Dermis microvascular lymphatic vessel endothelial cell (primary cell): ENCODE measurements at regions not wholly inside any gene's neighbourhood (a gene's known extent, or its start where the extent isn't known, plus 50 kb on each side); places are given as distances from the start of the nearest gene placed in this dataset.

ENCODE experiments used
- DNase-seq, 2 donors: peaks; one replicate each; pipeline versions ENCODE4 v3.0.0 to v3.0.0-alpha.2; 2010; ENCODE audit warnings: low read depth in 2 of 2

DNA sequence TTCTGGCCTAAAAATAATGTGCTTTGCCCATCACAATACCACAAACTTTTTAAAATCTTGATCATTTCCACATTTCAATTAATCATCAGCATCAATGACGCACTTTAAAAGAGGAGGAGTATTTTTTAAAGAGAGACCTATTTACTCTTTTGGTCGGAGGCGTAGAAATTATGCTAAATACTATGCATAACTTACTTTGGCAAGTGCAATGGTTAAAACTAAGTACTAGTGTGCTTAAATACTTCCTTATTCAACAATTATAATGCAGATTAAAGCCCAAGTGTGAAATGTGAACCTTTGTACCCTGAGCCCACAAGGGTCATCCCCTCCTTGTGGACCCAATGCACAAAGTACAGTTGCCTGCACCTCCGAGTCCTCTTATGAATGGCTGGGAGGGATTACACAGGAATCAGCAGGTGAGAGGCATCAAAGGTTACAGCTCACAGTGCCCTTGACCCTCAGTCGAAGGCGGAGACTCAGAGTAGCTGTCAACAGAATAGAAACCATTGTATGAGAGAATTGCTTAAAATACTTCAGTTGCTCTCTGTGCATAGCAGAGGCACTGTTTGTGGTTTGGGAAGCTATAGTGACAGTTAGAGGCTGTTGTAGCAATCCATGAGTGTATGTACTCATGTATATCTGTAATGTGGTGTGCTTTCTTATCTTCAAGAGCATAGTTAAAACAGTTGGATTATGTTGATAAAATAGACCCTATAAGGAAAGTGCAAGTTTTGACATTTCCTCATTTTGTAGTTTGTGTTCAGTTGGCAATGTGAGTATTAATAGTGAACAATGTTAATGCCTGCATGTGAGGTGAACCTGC is 151.7 kb upstream of the ITGA4 start:
- no peak for DNase-seq

DNA sequence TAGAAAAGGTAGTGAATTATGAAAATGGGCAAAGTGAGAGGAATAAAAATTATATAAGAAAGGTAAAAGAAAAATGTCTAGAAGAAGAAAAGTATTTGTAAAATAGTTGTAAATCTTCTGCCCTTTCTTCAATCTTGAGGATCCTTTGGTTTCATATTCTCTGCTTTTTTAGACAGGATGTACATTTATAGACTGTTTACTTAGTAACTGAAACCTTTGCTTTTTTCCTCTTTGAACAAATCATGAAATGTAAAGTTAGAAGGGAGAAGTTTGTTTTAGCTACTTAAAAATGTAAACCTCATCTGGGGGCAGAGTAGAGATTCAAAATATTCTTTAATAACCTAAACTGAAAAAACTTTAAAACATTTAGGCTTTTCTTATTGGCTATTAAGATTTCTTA is 150.4 kb upstream of the ITGA4 start:
- DNase-seq, result no peak

DNA sequence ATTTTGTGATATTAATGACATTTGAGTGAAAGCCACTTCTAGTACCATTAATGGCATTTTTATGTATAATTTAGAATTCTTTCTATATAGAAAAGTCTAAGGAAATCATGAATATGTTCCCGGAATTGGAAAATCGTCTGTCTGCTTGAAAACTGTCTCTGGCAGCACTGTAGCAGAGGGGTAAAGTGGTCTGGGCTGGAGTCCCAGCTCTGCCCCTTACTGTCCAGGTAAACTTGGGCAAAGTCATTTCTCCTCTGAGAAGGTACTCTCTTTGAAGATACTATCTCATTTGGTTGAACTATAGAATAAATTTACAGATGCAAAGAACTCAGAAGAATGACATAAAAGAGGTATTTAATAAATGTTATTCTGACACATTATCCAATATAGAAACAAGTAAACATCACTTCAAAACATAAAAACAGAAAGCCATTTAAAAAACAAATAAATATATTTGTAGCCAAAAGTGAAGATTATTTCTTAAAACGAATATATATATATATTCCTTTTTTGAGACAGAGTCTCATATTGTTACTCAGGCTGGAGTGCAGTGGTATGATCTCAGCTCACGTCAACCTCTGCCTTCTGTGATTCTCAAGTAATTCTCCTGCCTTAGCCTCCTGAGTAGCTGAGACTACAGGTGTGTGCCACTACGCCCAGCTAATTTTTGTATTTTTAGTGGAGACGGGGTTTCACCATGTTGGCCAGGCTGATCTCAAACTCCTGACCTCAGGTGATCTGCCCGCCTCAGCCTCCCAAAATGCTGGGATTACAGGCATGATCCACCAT is 149.8 kb upstream of the ITGA4 start:
- DNase-seq, result no peak

DNA sequence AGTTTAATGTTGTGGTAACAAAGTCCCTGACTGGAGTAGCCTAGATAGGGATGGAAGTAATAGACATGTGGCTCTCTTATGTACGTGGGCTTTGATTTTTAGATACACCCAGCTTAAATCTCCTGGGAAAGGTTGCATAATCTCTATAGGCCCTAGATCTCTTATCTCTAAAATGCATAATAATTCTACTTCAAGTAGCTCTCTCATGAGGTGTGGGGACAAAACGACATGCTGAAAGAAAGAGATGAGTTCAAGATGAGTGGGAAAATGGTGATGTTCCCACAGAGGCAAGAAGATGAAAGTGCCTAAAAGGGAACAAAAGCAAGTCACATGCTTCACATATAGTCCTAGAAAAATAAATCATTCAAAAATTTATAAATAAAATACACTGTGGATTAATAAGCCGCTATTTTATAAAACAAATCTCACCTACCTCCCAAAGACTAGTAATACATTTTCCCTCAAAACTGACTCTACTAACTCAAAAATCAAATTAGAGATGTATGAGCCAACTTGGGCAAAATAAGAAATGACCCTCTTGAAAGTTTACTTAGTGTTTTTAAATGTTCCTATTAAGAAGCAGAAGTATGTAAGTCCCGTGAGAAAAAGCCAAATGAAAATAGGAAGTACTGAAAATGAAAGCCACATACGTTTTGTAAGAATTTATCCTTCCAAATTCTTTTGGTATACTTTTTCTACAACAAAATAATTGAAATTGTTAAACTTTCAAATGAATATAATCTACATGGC is 148.2 kb upstream of the ITGA4 start:
- DNase-seq, result no peak

DNA sequence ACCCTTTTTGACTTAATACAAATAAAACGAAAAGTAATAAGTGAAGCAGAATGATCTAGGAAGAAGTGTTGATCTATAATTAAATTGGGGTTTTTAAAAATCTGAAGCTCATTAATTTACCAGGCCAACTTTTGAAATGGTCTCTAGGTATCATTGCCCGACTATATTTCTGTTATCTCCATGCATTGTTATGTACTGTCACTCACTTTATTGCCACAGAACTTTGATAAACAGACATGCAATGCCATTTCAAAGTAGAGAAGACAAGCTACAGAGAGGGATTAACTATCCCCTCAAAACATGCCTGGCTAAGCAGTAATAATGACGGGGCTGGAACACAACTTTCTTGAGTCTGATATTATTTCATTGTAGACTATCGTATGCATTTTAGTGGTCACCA is 147.6 kb upstream of the ITGA4 start:
- DNase-seq, result no peak

DNA sequence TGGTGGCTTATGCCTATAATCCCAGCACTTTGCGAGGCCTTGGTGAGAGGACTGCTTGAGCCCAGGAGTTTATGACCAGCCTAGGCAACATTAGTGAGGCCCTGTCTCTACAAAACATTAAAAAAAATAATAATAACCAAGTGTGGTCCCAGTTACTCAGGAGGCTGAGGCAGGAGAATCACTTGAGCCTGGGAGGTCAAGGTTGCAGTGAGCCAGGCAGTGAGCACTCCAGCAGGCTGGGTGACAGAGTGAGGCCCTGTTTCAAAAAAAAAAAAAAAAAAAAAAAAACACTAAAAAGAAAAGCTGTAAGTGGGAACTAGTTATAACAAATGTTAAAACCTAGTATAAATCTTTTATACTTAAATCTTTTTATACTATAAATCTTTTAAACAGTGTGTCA is 146.2 kb upstream of the ITGA4 start:
- no peak for DNase-seq

DNA sequence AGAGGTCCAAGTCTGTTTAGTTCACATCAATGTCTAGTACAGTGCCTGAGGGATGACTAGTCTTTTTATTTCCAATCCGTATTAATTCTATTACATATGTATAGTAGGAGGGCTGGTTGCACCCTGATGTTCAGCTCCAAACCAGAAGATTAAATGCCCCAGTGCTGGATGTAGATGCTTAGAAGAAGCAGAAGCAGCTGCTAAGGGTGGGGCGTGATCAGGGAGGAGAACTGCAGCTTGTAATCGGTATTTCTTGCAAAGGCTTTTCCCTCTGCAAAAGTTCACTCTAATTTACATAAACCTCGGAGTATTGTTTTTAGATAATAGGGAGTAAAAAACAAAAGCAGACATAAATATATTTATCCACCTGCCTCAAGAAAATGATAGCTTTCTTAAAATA is 145.3 kb upstream of the ITGA4 start:
- DNase-seq, result no peak

DNA sequence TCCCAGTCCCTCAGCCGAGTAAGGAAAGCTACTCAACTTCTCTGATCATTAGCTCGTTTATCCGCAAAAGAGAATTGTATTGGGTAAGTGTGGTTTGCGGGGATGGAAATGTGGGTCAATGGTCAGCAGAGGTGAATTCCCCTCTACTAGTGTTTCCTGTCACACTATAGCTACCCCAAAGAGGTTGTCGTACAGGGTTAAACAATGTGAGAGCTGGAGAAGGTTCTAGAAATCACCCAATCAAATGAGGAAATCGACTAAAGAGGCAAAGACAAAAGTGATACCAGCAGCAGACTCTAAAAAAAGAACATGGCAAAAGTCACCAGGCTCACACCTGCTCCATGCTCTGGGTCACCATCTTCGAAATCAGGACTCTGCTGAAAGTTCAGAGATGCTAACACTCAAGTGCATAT is 144.7 kb upstream of the ITGA4 start:
- no peak for DNase-seq

DNA sequence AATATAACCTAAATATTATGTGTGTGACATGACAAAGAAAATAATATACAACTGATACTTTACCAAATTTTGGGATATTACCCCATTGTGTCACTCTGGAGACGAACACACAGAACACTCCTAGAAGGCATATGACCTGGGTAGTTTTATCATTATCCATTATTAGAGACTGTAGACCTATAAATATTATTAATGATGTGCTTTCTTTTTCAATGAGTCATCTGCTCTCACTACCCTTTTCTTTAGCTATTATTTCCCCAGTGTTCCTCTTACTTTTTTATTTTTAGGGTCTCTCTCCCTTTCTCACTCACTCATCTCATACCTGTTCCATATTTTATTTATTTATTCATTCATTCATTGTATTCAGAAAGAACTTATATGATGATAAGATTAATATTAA is 143.3 kb upstream of the ITGA4 start:
- no peak for DNase-seq

DNA sequence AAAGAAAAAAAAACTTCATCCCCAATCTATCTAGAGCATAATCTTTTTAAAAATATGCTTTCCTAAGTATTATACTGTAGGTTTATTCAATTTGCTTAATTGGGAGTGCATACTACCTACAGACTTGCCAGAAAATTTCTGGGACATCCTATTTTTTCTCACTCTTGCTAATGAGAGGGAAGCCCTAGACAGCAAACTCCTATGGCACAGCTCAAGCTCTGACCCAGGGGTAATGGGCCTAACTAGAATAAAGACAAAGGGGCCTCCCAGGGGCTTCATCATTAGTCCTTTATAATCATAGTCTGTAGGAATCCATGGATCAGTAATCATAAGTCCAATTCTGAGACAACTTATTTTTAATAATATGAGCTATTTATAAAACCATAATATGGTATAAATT is 142.6 kb upstream of the ITGA4 start:
- no peak for DNase-seq

DNA sequence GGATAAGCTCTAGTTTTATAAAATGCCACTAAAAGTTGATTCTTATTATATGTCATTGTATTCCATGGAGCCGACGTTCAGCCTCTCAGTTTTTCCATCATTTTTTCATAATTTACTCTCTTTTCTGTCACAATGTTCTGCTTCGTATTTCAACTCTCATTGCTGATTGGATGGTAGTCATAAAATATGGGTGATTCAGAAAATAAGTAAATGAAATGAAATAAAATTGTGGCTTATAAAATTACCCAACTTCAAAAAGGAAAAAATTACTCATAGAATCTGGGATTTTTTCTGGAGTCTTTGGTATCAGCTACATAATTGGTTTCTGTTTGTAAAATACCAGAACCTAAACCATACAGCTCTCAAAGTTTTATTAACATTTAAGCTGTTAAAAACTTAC is 139.7 kb upstream of the ITGA4 start:
- DNase-seq, result no peak

DNA sequence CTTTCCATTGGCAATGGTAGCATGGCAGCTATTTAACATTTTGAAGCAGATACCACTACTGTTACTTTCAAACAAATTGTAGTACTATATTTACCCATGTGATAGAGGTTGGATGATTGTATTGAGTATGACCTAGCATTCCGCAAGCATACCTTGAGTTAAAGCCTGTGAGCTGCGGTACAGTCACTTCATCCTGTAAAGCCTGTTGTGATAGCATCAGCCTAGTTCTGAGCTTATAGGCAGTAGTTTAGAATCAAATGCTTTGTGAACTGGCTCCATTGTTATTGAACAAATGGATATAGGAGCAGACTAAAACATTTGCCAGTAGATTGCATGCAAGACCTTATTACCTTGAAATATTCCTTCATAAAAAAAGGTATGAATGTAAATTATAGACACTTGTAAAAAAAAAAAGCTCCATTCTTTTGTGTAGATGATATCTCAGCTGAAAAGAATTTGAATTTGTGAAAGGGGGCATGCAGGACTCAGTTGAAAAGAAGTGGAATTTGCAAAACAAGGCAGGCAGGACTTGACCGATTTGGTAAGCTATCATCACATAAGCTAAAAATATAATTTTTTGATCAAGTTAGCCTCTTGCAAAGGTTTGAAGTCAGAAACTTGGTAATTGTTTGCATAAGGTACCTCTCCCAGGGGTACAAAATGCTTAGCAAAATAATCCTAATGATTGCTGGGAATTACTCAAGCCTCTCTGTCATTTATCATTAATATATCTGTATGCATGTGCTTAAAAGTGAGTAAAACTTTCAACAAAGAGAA is 138.5 kb upstream of the ITGA4 start:
- DNase-seq, result no peak

DNA sequence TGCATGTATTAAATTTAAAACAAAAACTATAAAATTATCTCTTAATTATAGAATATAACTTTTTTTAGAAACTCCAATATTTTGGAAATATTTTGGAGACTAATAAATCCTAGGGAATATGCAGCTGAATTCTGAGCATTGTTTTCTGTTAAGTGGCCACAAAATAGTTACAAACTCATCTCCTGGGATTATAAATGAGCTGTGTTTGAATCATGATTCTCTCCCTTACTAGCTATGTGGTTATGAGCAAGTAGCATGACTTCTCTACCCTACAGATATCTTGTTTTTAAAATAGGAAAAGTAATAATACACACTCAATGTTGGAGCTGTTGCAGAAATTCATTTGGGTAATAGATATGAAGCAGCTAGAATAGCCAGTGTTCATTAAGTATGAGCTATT is 137.9 kb upstream of the ITGA4 start:
- no peak for DNase-seq

DNA sequence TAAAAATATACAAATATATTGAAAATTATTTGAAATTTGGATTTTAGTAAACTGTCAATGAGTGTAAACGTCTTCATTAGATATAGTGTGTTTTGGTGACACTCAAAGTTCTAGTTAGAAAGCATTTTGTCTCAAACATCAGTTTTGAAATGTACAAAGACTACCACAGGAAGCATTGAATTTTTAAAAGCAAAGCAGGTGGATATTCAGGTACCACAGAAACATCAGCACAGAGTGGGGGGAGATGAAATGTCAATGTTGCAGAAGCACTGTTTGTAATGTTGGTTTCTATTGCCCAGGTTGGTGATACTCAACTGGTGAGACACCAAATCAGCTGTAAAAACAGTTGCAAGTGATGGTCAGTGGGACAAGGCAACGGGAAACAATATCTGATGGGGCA is 136.5 kb upstream of the ITGA4 start:
- DNase-seq, result no peak

DNA sequence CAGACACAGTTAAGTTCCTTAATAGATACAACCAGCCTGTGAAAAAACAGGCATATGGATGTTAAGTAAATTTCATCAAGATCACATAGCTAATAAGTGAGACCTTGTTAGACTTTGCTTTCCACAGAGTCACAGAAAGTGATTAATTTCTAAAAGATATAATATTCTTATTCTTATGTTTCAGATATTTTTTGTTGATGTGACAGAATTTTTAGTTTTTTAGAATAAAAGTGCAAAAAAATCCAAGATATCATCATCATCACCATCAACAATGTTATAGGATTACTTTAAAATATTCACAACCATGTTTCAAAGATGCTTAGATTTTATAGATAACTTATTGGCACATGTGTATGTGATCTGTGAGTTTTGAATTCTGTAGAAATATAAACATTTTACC is 132.3 kb upstream of the ITGA4 start:
- DNase-seq, result no peak

DNA sequence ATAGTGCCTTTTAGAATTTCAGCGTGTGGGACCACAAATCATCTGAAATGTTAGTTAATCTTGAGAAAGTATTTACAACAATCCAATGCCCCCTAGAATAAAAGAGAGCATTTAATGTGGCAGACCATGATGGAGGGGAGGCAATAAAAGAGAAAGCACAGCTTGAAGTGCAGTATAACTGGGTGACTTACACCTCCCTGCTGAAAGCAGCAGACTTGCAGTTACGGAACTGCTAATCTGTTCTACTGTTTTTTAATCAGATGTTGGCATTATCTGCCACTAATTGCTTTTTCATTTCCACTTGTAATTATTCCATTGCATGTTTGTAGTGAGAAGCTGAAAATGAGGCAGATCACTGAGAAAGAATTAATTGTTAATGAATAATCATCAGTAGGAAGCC is 130.5 kb upstream of the ITGA4 start:
- no peak for DNase-seq

DNA sequence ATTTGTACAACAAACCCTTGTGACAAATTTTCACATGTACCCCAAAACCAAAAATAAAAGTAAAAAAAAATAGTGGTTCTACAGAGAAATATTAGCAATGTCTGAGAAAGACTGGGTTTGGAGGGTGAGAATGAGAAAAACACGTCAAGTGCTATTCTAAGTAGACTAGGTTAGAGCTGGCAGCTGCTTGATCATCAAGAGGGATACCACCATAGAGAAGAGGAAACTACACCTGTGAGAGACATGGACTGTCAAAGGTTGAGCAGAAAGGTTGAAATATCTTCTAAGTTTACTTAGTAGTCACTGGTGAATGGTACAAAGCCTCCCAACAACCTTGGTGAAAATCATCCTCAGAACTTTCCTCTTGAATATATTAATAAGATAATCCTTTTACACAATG is 126.9 kb upstream of the ITGA4 start:
- DNase-seq, result no peak

DNA sequence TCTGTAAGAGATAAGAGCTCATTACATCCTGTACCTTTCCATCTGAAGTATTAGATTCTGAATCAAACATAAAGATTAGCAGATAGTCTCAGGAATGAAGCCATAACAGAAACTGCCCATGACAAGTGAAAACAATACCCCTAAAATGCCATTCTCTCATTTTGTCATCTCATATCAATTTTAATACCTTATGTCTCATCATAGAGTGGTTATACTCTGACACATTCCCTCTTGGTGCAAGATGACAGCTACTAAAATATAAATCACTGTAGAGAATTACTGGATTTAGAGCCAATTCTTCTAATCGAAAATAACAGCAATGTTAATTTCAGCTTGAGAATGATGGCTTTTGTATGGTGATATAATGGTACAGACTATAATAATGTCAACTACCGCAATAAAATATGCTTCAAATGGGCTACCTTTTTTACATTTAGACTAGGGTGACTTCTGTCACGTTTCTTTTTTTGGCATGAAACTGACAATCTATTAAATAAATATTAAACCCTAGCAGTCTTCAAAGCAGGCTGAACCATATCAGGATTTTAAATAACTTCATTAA is 125.1 kb upstream of the ITGA4 start:
- DNase-seq, result no peak

DNA sequence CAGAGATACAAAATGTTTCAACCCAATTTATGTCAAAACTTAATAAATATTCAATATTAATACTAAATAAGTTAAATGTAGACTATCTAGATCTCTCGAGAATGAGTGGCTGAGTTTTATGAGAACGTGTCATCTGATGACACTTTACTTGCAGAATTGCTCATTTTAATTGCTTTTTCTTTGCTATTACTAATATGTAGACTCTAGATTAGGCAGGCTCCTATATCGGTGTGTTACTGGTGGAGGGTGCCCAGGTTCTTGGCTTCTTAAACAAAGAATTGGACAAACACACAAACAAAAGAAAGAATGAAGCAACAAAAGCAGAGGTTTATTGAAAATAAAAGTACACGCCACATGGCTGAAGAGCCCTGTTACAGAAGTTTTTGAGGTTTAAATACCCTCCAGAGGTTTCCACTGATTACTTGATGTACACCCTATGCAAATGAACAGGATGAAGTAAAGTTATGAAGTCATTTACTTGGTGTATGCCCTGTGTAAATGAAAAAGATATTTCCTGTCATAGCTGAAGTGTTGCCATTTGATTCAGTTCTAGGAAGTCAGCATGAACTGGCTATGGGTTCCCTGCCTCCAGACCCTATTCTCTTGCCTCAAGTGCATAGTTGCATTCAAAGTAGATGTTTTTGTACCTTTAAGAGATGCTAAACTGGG is 122.9 kb upstream of the ITGA4 start:
- no peak for DNase-seq

DNA sequence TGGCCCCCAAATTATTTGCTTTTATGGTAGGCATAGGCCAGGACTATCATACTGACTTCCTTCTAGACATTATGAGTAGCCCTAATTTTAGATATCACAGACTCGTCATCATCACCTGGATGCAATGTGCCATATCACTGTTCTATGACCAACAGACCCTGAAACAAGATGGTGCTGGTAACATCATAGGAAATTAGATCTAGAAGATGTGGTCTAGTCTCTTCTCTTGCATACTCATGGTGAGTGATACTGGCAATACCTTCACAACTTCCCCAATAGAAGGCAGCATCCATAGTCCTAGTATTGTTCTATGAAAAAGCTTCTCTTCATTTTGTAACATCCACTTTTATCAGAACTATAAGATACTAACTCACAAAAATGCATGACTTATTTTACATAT is 116.3 kb upstream of the ITGA4 start:
- no peak for DNase-seq
